Ishikawa (cell line): ENCODE measurements at regions not wholly inside any gene's neighbourhood (a gene's known extent, or its start where the extent isn't known, plus 50 kb on each side); places are given as distances from the start of the nearest gene placed in this dataset.

Source experiments
- CEBPB ChIP-seq: IDR thresholded peaks from 2 replicates; pipeline ENCODE4 v1.6.1; 2012
- CREB1 ChIP-seq: IDR thresholded peaks from 2 replicates; pipeline ENCODE4 v1.6.1; 2012; ENCODE audit warnings: low read depth
- EGR1 ChIP-seq: IDR thresholded peaks from 2 replicates; pipeline ENCODE4 v1.6.1; 2012
- EP300 ChIP-seq: IDR thresholded peaks from 2 replicates; pipeline ENCODE4 v1.6.1; 2012; ENCODE audit warnings: borderline replicate concordance
- FOXM1 ChIP-seq: IDR thresholded peaks from 2 replicates; pipeline ENCODE4 v1.6.1; 2012; ENCODE audit warnings: low read depth, borderline replicate concordance
- NFIC ChIP-seq: IDR thresholded peaks from 2 replicates; pipeline ENCODE4 v1.6.1; 2012
- RAD21 ChIP-seq: IDR thresholded peaks from 2 replicates; pipeline ENCODE4 v1.6.1; 2012; ENCODE audit warnings: low read depth
- TAF1 ChIP-seq: IDR thresholded peaks from 2 replicates; pipeline ENCODE4 v1.6.1; 2012; ENCODE audit warnings: low read depth, mild to moderate bottlenecking
- TCF12 ChIP-seq: IDR thresholded peaks from 2 replicates; pipeline ENCODE4 v1.6.1; 2012; ENCODE audit warnings: low read depth
- TEAD4 ChIP-seq: IDR thresholded peaks from 2 replicates; pipeline ENCODE4 v1.6.1; 2012
- YY1 ChIP-seq: IDR thresholded peaks from 2 replicates; pipeline ENCODE4 v1.6.1; 2012; ENCODE audit warnings: low read depth
- ZBTB7A ChIP-seq: IDR thresholded peaks from 2 replicates; pipeline ENCODE4 v1.6.1; 2012; ENCODE audit warnings: low read depth
- TF ChIP-seq, protein P1 (sequence below): IDR thresholded peaks from 2 replicates; pipeline ENCODE4 v1.6.1; 2012; ENCODE audit warnings: low read depth, mild to moderate bottlenecking
- TF ChIP-seq, protein P2 (sequence below): IDR thresholded peaks from 2 replicates; pipeline ENCODE4 v1.6.1; 2012
- TF ChIP-seq, protein P3 (sequence below): IDR thresholded peaks from 2 replicates; pipeline ENCODE4 v1.6.1; 2012

DNA sequence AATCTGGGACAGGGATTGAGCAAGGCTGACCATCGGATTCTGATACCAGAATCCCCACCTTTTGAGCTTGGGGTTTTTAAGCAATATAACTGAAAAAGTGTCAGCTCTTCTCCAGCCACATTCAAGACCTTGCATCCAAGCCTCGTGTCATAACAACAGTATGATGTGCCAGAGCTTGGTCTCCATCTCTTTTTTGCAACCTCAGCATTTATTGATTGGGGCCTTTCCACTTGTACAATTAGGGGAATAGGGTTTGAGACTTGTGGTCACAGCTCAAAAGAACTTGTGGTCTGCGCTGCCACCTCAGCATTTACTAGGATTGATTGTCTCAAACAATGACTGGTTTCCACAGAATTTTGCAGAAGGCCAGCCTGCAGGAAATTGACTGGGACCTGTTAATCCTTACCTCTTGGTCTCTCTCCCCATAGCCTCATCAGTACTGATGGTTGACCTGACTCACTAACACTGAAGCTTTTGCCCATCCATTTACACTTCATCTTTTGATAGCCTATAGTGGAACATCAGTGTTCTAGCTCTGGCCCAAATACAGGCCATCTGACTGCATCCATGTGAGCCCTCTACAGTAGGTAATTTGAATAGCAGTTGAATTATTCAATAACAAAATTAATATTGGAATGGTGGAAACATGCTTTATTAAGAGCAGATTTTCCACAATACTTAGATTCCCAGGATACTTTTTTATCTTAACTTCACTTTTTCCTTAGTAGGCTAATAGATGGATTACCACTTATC, 381.6 kb upstream of the PRR16 start:
- TF ChIP-seq TCF12 (no peak), CEBPB (no peak), FOXM1 (no peak), YY1 (no peak), EGR1 (no peak), RAD21 (no peak), NFIC (no peak), TEAD4 (no peak), CREB1 (no peak), ZBTB7A (no peak), EP300 (no peak), TAF1 (no peak)
- TF ChIP-seq, protein P1, sequence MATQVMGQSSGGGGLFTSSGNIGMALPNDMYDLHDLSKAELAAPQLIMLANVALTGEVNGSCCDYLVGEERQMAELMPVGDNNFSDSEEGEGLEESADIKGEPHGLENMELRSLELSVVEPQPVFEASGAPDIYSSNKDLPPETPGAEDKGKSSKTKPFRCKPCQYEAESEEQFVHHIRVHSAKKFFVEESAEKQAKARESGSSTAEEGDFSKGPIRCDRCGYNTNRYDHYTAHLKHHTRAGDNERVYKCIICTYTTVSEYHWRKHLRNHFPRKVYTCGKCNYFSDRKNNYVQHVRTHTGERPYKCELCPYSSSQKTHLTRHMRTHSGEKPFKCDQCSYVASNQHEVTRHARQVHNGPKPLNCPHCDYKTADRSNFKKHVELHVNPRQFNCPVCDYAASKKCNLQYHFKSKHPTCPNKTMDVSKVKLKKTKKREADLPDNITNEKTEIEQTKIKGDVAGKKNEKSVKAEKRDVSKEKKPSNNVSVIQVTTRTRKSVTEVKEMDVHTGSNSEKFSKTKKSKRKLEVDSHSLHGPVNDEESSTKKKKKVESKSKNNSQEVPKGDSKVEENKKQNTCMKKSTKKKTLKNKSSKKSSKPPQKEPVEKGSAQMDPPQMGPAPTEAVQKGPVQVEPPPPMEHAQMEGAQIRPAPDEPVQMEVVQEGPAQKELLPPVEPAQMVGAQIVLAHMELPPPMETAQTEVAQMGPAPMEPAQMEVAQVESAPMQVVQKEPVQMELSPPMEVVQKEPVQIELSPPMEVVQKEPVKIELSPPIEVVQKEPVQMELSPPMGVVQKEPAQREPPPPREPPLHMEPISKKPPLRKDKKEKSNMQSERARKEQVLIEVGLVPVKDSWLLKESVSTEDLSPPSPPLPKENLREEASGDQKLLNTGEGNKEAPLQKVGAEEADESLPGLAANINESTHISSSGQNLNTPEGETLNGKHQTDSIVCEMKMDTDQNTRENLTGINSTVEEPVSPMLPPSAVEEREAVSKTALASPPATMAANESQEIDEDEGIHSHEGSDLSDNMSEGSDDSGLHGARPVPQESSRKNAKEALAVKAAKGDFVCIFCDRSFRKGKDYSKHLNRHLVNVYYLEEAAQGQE = no peak
- TF ChIP-seq, protein P2, sequence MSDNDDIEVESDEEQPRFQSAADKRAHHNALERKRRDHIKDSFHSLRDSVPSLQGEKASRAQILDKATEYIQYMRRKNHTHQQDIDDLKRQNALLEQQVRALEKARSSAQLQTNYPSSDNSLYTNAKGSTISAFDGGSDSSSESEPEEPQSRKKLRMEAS = no peak
- TF ChIP-seq, protein P3, sequence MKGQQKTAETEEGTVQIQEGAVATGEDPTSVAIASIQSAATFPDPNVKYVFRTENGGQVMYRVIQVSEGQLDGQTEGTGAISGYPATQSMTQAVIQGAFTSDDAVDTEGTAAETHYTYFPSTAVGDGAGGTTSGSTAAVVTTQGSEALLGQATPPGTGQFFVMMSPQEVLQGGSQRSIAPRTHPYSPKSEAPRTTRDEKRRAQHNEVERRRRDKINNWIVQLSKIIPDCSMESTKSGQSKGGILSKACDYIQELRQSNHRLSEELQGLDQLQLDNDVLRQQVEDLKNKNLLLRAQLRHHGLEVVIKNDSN = no peak

DNA sequence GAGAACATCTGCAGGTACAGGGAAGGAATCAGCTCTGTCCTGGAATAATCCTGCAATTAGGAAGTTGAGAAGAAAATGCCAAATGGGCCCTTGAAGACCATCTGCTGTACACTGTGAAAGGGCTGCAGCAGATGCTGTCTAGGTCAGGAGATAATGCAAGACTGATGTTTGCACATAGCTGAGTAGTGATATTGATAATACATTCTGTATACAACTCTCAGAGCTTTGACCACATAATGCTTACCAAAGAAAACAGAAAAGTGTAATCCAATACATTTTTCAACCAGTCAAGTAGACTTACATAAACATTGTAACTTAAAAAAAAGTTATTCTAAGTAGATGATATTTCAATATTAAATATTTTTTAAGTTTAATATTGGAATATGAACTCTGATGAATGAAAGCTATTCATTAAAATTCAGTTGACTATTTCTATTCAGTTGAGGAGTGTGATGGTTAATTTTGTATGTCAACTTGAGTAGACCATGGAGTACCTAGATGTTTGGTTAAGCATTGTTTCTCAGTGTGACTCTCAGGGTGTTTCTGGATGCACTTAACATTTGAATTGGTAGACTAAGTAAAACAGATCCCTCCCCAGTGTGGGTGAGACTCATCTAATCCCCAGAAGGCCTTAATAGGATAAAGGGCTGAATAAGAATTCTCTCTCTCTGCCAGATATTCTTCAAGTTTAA, 380.1 kb upstream of the PRR16 start:
- TF ChIP-seq TEAD4 (no peak), CREB1 (no peak), YY1 (no peak), NFIC (no peak), TAF1 (no peak), EGR1 (no peak), ZBTB7A (no peak), TCF12 (no peak), FOXM1 (no peak), EP300 (no peak), CEBPB (no peak), RAD21 (no peak)
- TF ChIP-seq, protein P2 = no peak
- TF ChIP-seq, protein P1 = no peak
- TF ChIP-seq, protein P3 = no peak

DNA sequence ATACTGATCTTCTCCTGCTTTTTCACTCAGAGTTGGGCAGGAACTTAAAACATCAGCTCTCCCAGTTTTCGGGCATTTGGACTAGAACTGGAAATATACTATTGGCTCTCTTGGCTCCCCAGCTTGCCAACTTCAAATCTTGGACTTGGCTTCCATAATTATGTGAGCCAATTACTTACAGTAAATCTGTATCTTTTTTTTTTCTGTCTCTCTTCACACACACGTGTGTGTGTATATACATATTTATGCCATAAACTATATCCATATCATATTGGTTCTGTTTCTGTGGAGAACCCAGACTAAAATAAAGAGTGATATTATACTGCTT, 379.6 kb upstream of the PRR16 start:
- no peak for TF ChIP-seq EGR1
- TF ChIP-seq TCF12 = no peak
- TF ChIP-seq NFIC = no peak
- no peak for TF ChIP-seq EP300
- TF ChIP-seq, protein P3 = no peak
- TF ChIP-seq, protein P1 = no peak
- no peak for TF ChIP-seq TAF1
- no peak for TF ChIP-seq ZBTB7A
- TF ChIP-seq, protein P2 = no peak
- TF ChIP-seq RAD21 = no peak
- TF ChIP-seq YY1 = no peak
- no peak for TF ChIP-seq TEAD4
- TF ChIP-seq CREB1 = no peak
